ENCODE measurements at regions not wholly inside any gene's neighbourhood (a gene's known extent, or its start where the extent isn't known, plus 50 kb on each side); places are given as distances from the start of the nearest gene placed in this dataset.

DNA sequence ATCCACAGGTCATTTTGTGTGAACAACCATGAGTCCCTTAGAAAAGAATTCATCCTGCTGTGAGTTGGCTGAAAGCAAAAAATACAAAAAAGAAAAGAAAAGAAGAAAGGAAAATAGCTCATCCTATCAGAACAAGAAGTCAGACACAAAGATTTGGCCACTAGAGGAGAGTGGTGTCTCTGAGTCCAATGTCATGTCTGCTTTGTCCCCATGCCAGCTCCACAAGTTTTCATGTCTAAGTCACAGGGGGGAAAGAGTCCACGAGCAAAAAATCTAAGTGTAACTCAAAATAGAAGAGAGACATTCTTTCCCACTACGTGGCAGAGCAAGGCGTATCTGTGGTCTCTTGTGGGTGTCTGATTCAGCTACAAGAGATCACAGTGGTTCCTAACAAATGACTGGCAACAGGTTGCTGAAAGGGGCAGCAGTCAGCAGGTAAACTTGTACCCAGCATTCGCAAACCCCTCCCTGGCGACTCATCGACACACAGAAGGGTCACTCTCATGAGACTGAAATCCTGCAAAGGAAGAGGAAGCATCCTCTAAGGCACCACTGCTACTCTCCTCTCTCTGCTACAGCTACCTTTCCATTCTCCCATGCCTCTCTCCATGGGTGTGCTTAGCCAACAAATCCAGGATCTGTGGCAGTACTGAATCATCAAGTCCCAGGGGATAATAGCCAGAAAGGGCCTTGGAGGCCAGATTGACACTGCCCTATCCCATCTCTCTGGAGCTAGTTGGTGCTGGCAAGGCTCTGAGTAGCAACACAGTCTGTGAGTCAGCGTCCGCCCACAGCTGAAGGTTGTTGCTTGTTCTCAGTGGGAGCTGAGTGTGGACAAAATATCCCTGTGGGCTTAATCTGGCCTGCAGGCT, 123.0 kb upstream of the SLC39A10 start:
- no peaks in the 10 kb centered on the region for H3K36me3 Mint-ChIP-seq

DNA sequence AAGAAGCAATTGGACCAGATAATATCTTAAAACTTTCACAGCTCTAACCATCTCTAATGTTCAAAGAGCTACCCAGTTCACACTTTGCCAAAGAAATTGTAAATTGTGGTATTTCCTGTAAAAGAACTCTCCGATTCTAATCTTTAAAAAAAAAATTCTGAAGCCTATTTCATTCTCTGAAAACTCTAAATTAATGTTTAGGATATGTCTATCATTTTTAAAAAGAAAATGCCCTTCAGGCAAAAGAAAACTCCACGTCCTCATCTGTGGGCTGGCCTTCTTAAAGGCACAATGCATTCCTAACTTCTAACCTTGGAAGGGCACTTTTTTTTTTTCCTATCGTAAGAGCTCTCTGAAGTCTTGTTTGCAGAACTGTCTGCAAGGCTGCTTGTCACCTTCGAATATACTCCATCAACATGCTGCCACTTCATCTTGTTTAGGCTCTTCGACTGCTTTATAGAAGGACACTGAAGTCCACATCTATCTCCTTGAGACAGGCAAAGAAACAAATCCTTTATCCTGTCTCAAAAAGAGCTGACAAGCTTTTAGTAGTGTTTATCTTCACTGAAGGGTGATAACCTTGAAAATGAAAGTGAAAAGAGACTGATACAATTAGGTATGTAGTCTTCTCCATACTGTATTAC, 124.3 kb upstream of the SLC39A10 start:
- H3K4me3 Mint-ChIP-seq, result no peak overlapping the region
- H3K36me3 Mint-ChIP-seq, result no peaks in the 10 kb centered on the region
- H3K27ac Mint-ChIP-seq, result no peak overlapping the region
- ChIA-PET CTCF (interaction anchor here (0.6 to 1.8 kb wide), 4 partner anchors 33 to 127 kb away, joined by 3 to 7 read pairs (median 4); no protein-coding TSS in a partner anchor), POLR2A (interaction anchor here (0.6 kb wide), 1 partner anchor 145 kb away, joined by 4 read pairs; no protein-coding TSS in a partner anchor)
- no peak for TF ChIP-seq GRHL2 (CRISPR knock-in tag; IDR thresholded peaks at IDR 0.05; ENCODE audit: insufficient replicate concordance, severe bottlenecking)
- no peak for TF ChIP-seq MYBL2 (CRISPR knock-in tag; IDR thresholded peaks at IDR 0.05)
- no peak for TF ChIP-seq RORB (CRISPR knock-in tag; IDR thresholded peaks at IDR 0.05)
- TF ChIP-seq ZNF232 (CRISPR knock-in tag; IDR thresholded peaks at IDR 0.05), result no peak
- TF ChIP-seq, protein P1, sequence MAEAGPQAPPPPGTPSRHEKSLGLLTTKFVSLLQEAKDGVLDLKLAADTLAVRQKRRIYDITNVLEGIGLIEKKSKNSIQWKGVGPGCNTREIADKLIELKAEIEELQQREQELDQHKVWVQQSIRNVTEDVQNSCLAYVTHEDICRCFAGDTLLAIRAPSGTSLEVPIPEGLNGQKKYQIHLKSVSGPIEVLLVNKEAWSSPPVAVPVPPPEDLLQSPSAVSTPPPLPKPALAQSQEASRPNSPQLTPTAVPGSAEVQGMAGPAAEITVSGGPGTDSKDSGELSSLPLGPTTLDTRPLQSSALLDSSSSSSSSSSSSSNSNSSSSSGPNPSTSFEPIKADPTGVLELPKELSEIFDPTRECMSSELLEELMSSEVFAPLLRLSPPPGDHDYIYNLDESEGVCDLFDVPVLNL (CRISPR knock-in tag; IDR thresholded peaks at IDR 0.05; ENCODE audit: borderline replicate concordance, low read depth), result no peak
- no peak for TF ChIP-seq GTF2I (CRISPR knock-in tag; conservative IDR thresholded peaks at IDR 0.05)
- TF ChIP-seq ESRRA (CRISPR knock-in tag; IDR thresholded peaks at IDR 0.05; ENCODE audit: borderline replicate concordance), result no peak
- TF ChIP-seq, protein P2, sequence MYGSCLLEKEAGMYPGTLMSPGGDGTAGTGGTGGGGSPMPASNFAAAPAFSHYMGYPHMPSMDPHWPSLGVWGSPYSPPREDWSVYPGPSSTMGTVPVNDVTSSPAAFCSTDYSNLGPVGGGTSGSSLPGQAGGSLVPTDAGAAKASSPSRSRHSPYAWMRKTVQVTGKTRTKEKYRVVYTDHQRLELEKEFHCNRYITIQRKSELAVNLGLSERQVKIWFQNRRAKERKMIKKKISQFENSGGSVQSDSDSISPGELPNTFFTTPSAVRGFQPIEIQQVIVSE (CRISPR knock-in tag; IDR thresholded peaks at IDR 0.05; ENCODE audit: borderline replicate concordance), result no peak
- TF ChIP-seq ZNF121 (CRISPR knock-in tag; IDR thresholded peaks at IDR 0.05), result no peak
- no peak for TF ChIP-seq FOXP1 (CRISPR knock-in tag; IDR thresholded peaks at IDR 0.05; ENCODE audit: borderline replicate concordance)
- TF ChIP-seq, protein P3, sequence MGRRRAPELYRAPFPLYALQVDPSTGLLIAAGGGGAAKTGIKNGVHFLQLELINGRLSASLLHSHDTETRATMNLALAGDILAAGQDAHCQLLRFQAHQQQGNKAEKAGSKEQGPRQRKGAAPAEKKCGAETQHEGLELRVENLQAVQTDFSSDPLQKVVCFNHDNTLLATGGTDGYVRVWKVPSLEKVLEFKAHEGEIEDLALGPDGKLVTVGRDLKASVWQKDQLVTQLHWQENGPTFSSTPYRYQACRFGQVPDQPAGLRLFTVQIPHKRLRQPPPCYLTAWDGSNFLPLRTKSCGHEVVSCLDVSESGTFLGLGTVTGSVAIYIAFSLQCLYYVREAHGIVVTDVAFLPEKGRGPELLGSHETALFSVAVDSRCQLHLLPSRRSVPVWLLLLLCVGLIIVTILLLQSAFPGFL (CRISPR knock-in tag; IDR thresholded peaks at IDR 0.05; ENCODE audit: borderline replicate concordance), result no peak
- TF ChIP-seq, protein P4, sequence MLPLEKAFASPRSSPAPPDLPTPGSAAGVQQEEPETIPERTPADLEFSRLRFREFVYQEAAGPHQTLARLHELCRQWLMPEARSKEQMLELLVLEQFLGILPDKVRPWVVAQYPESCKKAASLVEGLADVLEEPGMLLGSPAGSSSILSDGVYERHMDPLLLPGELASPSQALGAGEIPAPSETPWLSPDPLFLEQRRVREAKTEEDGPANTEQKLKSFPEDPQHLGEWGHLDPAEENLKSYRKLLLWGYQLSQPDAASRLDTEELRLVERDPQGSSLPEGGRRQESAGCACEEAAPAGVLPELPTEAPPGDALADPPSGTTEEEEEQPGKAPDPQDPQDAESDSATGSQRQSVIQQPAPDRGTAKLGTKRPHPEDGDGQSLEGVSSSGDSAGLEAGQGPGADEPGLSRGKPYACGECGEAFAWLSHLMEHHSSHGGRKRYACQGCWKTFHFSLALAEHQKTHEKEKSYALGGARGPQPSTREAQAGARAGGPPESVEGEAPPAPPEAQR (CRISPR knock-in tag; IDR thresholded peaks at IDR 0.05), result no peak
- TF ChIP-seq CREB1 (CRISPR knock-in tag; IDR thresholded peaks at IDR 0.05), result no peak
- TF ChIP-seq, protein P5, sequence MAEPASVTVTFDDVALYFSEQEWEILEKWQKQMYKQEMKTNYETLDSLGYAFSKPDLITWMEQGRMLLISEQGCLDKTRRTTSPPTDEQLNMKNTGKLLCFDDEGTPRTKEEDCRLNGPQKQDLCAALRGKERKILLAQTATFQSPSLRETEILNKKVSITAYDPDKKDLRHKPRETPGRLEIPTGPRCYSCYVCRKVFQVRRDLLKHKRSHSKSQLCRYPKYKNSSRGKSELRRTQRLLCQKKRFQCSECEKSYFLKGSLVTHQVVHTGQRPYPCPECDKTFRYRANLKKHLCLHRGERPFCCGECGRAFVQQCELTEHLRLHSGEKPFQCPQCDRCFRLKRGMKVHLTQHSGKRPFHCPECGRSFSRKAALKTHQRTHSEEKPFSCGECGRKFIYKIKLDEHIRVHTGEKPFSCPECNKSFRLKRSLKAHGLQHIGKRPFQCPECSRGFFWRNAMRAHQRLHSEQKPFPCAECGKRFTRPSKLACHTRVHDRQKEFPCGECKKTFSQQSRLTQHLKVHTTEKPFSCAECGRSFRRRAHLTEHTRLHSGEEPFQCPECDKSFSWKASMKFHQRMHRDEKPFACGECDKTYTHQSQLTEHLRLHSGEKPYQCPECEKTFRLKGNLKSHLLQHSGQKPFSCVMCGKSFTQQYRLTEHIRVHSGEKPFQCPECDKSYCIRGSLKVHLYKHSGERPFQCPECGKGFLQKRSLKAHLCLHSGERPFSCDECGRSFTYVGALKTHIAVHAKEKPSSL (CRISPR knock-in tag; conservative IDR thresholded peaks at IDR 0.05), result no peak
- H3K27me3 Mint-ChIP-seq (ENCODE audit: low read depth), result no peaks in the 10 kb centered on the region
- ATAC-seq, result no peak; the same call in 1 of the 2 replicates
- H3K9me3 Mint-ChIP-seq, result peaks cover 3% of the 10 kb centered on the region; the same call in 1 of the 2 replicates
- DNase-seq (ENCODE audit: low spot score), result no peak
- H3K4me1 Mint-ChIP-seq, result peaks cover 11% of the 10 kb centered on the region

More for the DNA sequence above, 123.0 kb upstream of the SLC39A10 start:
- Mint-ChIP-seq H3K27ac (no peak overlapping the region), H3K27me3 (ENCODE audit: low read depth) (no peaks in the 10 kb centered on the region), H3K4me1 (peaks cover 11% of the 10 kb centered on the region), H3K9me3 (peaks cover 2% of the 10 kb centered on the region; the same call in 1 of the 2 replicates), H3K4me3 (no peak overlapping the region)
- CTCF ChIA-PET, result interaction anchor here (0.8 to 1.8 kb wide), 7 partner anchors 31 to 139 kb away, joined by 3 to 7 read pairs (median 3); partner anchors contain the start of gene SLC39A10
- ATAC-seq, result peak; percentile 72
- POLR2A ChIA-PET, result no interaction called here
- no peak for DNase-seq (ENCODE audit: low spot score)
- TF ChIP-seq HMGA2 (CRISPR knock-in tag; IDR thresholded peaks at IDR 0.05), result no peak

All from WTC11 (cell line).